ENCODE measurements at regions not wholly inside any gene's neighbourhood (a gene's known extent, or its start where the extent isn't known, plus 50 kb on each side); places are given as distances from the start of the nearest gene placed in this dataset.

DNA sequence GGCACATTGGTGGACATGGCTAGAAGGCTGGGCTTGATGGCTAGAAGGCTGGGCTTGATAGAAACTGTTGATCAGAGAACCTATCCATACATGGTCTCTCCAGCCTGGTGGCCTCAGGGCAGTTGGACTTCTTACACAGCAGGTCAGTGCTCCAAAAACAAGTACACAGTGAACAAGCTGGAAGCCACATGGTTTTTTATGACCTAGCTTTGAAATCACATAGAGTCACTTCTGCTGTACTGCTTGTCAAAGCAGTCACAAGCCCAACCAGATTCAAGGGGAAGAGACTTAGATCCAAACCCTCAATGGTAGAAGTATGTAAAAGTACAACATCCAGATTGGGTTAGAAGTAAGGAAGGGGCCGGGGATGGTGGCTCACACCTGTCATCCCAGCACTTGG, 89.4 kb upstream of the HES1 start:
- TF ChIP-seq POLR2A (IDR thresholded peaks at IDR 0.05), result no peak
- TF ChIP-seq, protein P1, sequence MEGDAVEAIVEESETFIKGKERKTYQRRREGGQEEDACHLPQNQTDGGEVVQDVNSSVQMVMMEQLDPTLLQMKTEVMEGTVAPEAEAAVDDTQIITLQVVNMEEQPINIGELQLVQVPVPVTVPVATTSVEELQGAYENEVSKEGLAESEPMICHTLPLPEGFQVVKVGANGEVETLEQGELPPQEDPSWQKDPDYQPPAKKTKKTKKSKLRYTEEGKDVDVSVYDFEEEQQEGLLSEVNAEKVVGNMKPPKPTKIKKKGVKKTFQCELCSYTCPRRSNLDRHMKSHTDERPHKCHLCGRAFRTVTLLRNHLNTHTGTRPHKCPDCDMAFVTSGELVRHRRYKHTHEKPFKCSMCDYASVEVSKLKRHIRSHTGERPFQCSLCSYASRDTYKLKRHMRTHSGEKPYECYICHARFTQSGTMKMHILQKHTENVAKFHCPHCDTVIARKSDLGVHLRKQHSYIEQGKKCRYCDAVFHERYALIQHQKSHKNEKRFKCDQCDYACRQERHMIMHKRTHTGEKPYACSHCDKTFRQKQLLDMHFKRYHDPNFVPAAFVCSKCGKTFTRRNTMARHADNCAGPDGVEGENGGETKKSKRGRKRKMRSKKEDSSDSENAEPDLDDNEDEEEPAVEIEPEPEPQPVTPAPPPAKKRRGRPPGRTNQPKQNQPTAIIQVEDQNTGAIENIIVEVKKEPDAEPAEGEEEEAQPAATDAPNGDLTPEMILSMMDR (IDR thresholded peaks at IDR 0.05), result no peak

Measured in prostate gland (tissue), 2 donors.